HepG2 (cell line): ENCODE measurements at regions not wholly inside any gene's neighbourhood (a gene's known extent, or its start where the extent isn't known, plus 50 kb on each side); places are given as distances from the start of the nearest gene placed in this dataset.

Source experiments
- ASH2L ChIP-seq: fragments of 300-600, 200-600 bp; sonication (generic); IDR thresholded peaks from 2 replicates; pipeline ENCODE4 v1.7.0; 2017; ENCODE audit warnings: low read depth, mild to moderate bottlenecking, moderate library complexity, mixed read lengths, low read length; ENCODE audit not compliant: insufficient read length
- ZNF564 ChIP-seq: sonication (generic); formaldehyde crosslinking; IDR thresholded peaks from 2 replicates; pipeline ENCODE4 v1.8.1; 2023; ENCODE audit warnings: mild to moderate bottlenecking, missing genetic modification reagents
- ZNF652 ChIP-seq: IDR thresholded peaks from 2 replicates; pipeline ENCODE4 v1.6.1; 2016; ENCODE audit warnings: low read depth, borderline replicate concordance
- TF ChIP-seq, protein P1 (sequence below): sonication (generic); formaldehyde crosslinking; IDR thresholded peaks from 2 replicates; pipeline ENCODE4 v1.5.0; 2020; ENCODE audit warnings: mild to moderate bottlenecking, missing genetic modification reagents, moderate library complexity
- TF ChIP-seq, protein P2 (sequence below): IDR thresholded peaks from 2 replicates; pipeline ENCODE4 v1.6.1; 2016; ENCODE audit warnings: low read depth, control low read depth

DNA sequence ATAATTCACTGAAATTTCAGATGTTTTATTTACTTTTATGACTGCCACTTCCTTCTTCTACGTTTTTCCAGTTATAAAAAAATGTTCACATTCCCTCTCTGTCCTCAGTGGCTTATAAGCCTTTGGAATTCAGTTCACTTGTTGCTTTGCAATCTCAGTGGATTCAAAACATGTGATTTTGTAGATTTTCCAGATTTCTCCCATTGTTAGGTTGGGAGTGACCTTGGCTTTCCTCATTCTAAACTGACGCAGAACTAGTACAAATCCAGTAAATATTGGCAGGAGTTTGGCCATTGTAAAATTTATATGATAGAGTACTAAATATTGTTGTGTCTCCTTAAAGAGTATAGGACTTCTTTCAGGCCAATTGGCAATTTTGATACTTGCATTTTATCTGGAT is 812.3 kb upstream of the ROBO1 start:
- TF ChIP-seq ASH2L (no peak), ZNF652 (CRISPR knock-in tag) (no peak), ZNF564 (CRISPR knock-in tag) (no peak)
- TF ChIP-seq, protein P1, sequence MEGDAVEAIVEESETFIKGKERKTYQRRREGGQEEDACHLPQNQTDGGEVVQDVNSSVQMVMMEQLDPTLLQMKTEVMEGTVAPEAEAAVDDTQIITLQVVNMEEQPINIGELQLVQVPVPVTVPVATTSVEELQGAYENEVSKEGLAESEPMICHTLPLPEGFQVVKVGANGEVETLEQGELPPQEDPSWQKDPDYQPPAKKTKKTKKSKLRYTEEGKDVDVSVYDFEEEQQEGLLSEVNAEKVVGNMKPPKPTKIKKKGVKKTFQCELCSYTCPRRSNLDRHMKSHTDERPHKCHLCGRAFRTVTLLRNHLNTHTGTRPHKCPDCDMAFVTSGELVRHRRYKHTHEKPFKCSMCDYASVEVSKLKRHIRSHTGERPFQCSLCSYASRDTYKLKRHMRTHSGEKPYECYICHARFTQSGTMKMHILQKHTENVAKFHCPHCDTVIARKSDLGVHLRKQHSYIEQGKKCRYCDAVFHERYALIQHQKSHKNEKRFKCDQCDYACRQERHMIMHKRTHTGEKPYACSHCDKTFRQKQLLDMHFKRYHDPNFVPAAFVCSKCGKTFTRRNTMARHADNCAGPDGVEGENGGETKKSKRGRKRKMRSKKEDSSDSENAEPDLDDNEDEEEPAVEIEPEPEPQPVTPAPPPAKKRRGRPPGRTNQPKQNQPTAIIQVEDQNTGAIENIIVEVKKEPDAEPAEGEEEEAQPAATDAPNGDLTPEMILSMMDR (CRISPR knock-in tag): no peak
- TF ChIP-seq, protein P2, sequence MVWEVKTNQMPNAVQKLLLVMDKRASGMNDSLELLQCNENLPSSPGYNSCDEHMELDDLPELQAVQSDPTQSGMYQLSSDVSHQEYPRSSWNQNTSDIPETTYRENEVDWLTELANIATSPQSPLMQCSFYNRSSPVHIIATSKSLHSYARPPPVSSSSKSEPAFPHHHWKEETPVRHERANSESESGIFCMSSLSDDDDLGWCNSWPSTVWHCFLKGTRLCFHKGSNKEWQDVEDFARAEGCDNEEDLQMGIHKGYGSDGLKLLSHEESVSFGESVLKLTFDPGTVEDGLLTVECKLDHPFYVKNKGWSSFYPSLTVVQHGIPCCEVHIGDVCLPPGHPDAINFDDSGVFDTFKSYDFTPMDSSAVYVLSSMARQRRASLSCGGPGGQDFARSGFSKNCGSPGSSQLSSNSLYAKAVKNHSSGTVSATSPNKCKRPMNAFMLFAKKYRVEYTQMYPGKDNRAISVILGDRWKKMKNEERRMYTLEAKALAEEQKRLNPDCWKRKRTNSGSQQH (CRISPR knock-in tag): no peak
